ENCODE measurements at regions not wholly inside any gene's neighbourhood (a gene's known extent, or its start where the extent isn't known, plus 50 kb on each side); places are given as distances from the start of the nearest gene placed in this dataset.

DNA sequence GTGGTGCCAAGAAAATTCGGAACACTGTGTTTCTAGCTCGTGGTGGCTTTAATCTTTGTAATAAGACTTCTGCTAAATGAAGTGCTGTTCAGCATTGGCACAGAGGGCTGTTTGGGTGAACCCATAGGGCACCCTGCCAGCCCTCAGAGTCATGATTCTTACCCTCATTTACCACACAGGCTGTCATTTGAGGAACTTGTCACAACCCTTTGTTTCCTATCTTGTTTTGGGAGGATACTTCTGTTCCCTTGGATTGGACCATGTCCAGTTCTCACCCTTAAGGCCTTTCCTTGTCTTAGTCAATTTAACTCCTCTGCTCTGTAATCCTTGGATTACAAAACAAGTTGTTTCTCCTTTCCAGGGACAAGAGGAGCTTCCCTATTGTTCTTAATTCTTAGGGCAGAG lies 225.7 kb downstream of the MTX2 start:
- TF ChIP-seq, protein P1, sequence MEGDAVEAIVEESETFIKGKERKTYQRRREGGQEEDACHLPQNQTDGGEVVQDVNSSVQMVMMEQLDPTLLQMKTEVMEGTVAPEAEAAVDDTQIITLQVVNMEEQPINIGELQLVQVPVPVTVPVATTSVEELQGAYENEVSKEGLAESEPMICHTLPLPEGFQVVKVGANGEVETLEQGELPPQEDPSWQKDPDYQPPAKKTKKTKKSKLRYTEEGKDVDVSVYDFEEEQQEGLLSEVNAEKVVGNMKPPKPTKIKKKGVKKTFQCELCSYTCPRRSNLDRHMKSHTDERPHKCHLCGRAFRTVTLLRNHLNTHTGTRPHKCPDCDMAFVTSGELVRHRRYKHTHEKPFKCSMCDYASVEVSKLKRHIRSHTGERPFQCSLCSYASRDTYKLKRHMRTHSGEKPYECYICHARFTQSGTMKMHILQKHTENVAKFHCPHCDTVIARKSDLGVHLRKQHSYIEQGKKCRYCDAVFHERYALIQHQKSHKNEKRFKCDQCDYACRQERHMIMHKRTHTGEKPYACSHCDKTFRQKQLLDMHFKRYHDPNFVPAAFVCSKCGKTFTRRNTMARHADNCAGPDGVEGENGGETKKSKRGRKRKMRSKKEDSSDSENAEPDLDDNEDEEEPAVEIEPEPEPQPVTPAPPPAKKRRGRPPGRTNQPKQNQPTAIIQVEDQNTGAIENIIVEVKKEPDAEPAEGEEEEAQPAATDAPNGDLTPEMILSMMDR (conservative IDR thresholded peaks at IDR 0.05): no peak
- Mint-ChIP-seq H3K4me1 (peaks cover 9% of the 10 kb centered on the region), H3K27ac (ENCODE audit: unreplicated experiment) (no peak overlapping the region), H3K36me3 (ENCODE audit: low read depth) (no peaks in the 10 kb centered on the region), H3K9me3 (no peaks in the 10 kb centered on the region), H3K27me3 (ENCODE audit: low read depth) (no peaks in the 10 kb centered on the region), H3K4me3 (no peak overlapping the region)
- no peak for DNase-seq (ENCODE audit: low read depth, low spot score)

DNA sequence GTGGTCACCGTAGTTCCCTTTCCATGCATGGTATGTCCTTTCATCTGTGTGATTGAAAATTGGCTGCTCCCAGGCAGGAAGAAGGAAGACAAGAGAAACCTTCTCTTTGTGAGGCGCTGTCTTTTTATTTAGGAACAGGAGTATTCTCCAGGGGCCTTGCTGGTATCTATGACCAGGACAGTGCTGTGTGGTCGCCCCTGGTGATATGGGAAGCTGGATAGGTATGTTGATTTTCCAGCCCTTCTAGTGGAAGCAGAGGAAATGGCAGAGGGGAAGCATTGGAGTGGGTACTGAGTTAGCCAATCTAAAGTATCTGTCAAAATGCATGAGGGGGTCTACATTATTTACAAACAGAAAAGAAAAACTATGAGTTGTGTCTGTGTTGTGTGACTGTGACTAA lies 226.6 kb downstream of the MTX2 start:
- no peaks in the 10 kb centered on the region for H3K36me3 Mint-ChIP-seq (ENCODE audit: low read depth)
- no peak for DNase-seq (ENCODE audit: low read depth, low spot score)
- H3K9me3 Mint-ChIP-seq: no peaks in the 10 kb centered on the region
- H3K27ac Mint-ChIP-seq (ENCODE audit: unreplicated experiment): no peak overlapping the region
- H3K4me1 Mint-ChIP-seq: peaks cover 9% of the 10 kb centered on the region
- no peaks in the 10 kb centered on the region for H3K27me3 Mint-ChIP-seq (ENCODE audit: low read depth)
- TF ChIP-seq, protein P1 (conservative IDR thresholded peaks at IDR 0.05): no peak
- H3K4me3 Mint-ChIP-seq: no peak overlapping the region

DNA sequence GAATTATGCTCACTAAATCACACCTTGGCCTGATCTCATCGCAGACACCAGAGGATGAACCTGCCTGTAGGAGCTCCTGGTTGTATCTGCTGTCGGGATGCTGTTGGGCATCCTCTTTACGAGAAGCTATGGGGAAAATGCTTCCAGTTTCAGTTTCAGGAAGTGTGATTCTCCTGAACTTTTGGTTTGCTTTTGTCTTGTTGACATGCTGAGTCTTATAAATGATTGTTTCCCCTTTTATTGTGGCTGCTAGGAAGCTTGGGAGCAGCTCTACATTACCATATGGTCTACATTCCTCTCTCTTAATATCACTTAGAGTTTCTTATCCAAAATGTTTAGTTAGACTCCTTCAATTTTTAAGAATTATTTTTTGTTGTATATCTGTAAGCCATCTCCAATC lies 227.5 kb downstream of the MTX2 start:
- peaks cover 6% of the 10 kb centered on the region for H3K27me3 Mint-ChIP-seq (ENCODE audit: low read depth)

DNA sequence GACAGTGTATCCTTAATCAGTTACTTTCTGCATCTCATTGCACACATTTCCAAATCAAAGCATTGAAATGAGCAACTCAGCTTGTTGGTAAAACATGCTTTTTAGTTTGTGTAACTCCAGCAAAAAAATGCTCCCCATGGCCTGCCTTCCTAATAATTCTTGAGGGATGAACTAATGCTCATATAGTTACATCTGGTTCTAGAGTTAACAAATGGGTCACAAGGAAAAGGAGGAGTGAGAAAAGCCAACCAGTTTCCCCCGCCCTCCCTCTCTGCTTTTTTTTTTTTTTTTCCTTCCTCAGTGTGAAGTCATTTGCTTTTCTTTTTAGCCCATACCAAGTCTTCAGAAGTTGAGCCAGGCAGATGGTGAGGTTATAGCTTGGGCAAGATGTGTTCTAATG lies 231.7 kb downstream of the MTX2 start:
- Mint-ChIP-seq H3K27ac (ENCODE audit: unreplicated experiment) (no peak overlapping the region), H3K27me3 (ENCODE audit: low read depth) (peaks cover 24% of the 10 kb centered on the region), H3K4me1 (peaks cover 4% of the 10 kb centered on the region), H3K9me3 (no peaks in the 10 kb centered on the region), H3K4me3 (no peak overlapping the region), H3K36me3 (ENCODE audit: low read depth) (no peaks in the 10 kb centered on the region)
- TF ChIP-seq, protein P1 (conservative IDR thresholded peaks at IDR 0.05): no peak
- DNase-seq (ENCODE audit: low read depth, low spot score): no peak

More for the DNA sequence above, 227.5 kb downstream of the MTX2 start:
- Mint-ChIP-seq H3K9me3 (no peaks in the 10 kb centered on the region), H3K36me3 (ENCODE audit: low read depth) (no peaks in the 10 kb centered on the region), H3K27ac (ENCODE audit: unreplicated experiment) (no peak overlapping the region), H3K4me1 (peaks cover 9% of the 10 kb centered on the region), H3K4me3 (no peak overlapping the region)
- TF ChIP-seq, protein P1 (conservative IDR thresholded peaks at IDR 0.05): no peak
- no peak for DNase-seq (ENCODE audit: low read depth, low spot score)

DNA sequence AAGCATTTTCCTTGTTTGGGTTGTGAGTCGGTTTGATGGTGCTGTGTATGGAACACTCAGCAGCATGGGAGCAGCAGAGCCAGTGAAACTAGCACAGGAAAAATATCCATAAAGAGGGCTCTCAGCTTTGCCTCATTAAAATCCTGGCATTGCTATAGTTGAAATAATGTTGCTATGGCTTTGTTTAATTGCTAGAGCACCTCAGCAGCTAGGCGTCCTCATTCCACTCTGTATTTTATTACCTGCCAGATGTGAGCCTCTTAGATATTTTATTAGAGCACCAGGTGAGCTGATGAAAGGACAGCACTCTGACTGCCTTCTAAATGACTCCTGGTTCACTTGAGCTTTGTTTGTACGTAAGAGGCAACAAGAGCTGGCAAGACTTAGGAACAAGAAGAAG lies 232.4 kb downstream of the MTX2 start:
- no peak overlapping the region for H3K27ac Mint-ChIP-seq (ENCODE audit: unreplicated experiment)
- DNase-seq (ENCODE audit: low read depth, low spot score): no peak
- no peaks in the 10 kb centered on the region for H3K4me1 Mint-ChIP-seq

More for the DNA sequence above, 232.4 kb downstream of the MTX2 start:
- no peaks in the 10 kb centered on the region for H3K36me3 Mint-ChIP-seq (ENCODE audit: low read depth)
- no peak overlapping the region for H3K4me3 Mint-ChIP-seq
- peaks cover 25% of the 10 kb centered on the region for H3K27me3 Mint-ChIP-seq (ENCODE audit: low read depth)
- H3K9me3 Mint-ChIP-seq: no peaks in the 10 kb centered on the region
- TF ChIP-seq, protein P1 (conservative IDR thresholded peaks at IDR 0.05): no peak

Measured in neural crest cell (in vitro differentiated cells).